ENCODE measurements at regions not wholly inside any gene's neighbourhood (a gene's known extent, or its start where the extent isn't known, plus 50 kb on each side); places are given as distances from the start of the nearest gene placed in this dataset.

DNA sequence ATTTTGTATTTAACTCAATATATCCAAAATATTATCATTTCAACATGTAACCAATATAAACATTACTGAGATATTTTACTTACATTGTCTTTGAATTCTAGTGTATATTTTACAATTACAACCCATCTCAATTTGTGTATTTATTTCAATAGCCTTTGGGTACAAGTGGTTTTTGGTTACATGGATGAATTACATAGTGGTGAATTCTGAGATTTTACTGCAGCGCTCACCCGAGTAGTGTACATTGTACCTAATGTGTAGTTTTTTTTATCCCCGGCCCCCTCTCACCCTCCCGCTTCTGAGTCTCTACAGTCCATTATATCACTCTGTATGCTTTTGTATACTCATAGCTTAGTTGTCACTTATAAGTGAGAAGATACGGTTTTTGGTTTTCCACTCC lies 117.0 kb upstream of the GALNT2 start (continued):
- TF ChIP-seq HOXA7 (CRISPR knock-in tag; IDR thresholded peaks at IDR 0.05; ENCODE audit: borderline replicate concordance) (no peak), ZBTB48 (tag by site-specific recombination; IDR thresholded peaks at IDR 0.05) (no peak), ZNF404 (tag by site-specific recombination; IDR thresholded peaks at IDR 0.05) (no peak), ZNF629 (tag by site-specific recombination; IDR thresholded peaks at IDR 0.05) (no peak), ZNF561 (tag by site-specific recombination; IDR thresholded peaks at IDR 0.05; ENCODE audit: borderline replicate concordance) (no peak), PRDM1 (tag by site-specific recombination; IDR thresholded peaks at IDR 0.05) (no peak), ZNF184 (tag by site-specific recombination; IDR thresholded peaks at IDR 0.05) (no peak), SP2 (tag by site-specific recombination; IDR thresholded peaks at IDR 0.05) (no peak), ZNF768 (tag by site-specific recombination; IDR thresholded peaks at IDR 0.05) (no peak), MZF1 (tag by site-specific recombination; IDR thresholded peaks at IDR 0.05; ENCODE audit: borderline replicate concordance) (0 out of 2 replicates have a peak, but pooled peaks have one; percentile 55), ZNF10 (tag by site-specific recombination; IDR thresholded peaks at IDR 0.05) (no peak), ZNF23 (tag by site-specific recombination; IDR thresholded peaks at IDR 0.05; ENCODE audit: borderline replicate concordance) (no peak), ZSCAN23 (tag by site-specific recombination; IDR thresholded peaks at IDR 0.05) (no peak), ZNF521 (tag by site-specific recombination; IDR thresholded peaks at IDR 0.05) (no peak), ZNF146 (tag by site-specific recombination; IDR thresholded peaks at IDR 0.05) (no peak), ZNF175 (tag by site-specific recombination; IDR thresholded peaks at IDR 0.05) (no peak), YY1 (tag by site-specific recombination; IDR thresholded peaks at IDR 0.05) (no peak)
- TF ChIP-seq, protein P1, sequence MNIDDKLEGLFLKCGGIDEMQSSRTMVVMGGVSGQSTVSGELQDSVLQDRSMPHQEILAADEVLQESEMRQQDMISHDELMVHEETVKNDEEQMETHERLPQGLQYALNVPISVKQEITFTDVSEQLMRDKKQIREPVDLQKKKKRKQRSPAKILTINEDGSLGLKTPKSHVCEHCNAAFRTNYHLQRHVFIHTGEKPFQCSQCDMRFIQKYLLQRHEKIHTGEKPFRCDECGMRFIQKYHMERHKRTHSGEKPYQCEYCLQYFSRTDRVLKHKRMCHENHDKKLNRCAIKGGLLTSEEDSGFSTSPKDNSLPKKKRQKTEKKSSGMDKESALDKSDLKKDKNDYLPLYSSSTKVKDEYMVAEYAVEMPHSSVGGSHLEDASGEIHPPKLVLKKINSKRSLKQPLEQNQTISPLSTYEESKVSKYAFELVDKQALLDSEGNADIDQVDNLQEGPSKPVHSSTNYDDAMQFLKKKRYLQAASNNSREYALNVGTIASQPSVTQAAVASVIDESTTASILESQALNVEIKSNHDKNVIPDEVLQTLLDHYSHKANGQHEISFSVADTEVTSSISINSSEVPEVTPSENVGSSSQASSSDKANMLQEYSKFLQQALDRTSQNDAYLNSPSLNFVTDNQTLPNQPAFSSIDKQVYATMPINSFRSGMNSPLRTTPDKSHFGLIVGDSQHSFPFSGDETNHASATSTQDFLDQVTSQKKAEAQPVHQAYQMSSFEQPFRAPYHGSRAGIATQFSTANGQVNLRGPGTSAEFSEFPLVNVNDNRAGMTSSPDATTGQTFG (tag by site-specific recombination; IDR thresholded peaks at IDR 0.05; ENCODE audit: borderline replicate concordance): no peak
- TF ChIP-seq, protein P2, sequence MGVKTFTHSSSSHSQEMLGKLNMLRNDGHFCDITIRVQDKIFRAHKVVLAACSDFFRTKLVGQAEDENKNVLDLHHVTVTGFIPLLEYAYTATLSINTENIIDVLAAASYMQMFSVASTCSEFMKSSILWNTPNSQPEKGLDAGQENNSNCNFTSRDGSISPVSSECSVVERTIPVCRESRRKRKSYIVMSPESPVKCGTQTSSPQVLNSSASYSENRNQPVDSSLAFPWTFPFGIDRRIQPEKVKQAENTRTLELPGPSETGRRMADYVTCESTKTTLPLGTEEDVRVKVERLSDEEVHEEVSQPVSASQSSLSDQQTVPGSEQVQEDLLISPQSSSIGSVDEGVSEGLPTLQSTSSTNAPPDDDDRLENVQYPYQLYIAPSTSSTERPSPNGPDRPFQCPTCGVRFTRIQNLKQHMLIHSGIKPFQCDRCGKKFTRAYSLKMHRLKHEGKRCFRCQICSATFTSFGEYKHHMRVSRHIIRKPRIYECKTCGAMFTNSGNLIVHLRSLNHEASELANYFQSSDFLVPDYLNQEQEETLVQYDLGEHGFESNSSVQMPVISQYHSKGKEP (tag by site-specific recombination; IDR thresholded peaks at IDR 0.05): peak; percentile 4; the same call in 1 of the 2 replicates
- TF ChIP-seq, protein P3, sequence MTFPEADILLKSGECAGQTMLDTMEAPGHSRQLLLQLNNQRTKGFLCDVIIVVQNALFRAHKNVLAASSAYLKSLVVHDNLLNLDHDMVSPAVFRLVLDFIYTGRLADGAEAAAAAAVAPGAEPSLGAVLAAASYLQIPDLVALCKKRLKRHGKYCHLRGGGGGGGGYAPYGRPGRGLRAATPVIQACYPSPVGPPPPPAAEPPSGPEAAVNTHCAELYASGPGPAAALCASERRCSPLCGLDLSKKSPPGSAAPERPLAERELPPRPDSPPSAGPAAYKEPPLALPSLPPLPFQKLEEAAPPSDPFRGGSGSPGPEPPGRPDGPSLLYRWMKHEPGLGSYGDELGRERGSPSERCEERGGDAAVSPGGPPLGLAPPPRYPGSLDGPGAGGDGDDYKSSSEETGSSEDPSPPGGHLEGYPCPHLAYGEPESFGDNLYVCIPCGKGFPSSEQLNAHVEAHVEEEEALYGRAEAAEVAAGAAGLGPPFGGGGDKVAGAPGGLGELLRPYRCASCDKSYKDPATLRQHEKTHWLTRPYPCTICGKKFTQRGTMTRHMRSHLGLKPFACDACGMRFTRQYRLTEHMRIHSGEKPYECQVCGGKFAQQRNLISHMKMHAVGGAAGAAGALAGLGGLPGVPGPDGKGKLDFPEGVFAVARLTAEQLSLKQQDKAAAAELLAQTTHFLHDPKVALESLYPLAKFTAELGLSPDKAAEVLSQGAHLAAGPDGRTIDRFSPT (tag by site-specific recombination; IDR thresholded peaks at IDR 0.05): peak; percentile 13
- TF ChIP-seq, protein P4, sequence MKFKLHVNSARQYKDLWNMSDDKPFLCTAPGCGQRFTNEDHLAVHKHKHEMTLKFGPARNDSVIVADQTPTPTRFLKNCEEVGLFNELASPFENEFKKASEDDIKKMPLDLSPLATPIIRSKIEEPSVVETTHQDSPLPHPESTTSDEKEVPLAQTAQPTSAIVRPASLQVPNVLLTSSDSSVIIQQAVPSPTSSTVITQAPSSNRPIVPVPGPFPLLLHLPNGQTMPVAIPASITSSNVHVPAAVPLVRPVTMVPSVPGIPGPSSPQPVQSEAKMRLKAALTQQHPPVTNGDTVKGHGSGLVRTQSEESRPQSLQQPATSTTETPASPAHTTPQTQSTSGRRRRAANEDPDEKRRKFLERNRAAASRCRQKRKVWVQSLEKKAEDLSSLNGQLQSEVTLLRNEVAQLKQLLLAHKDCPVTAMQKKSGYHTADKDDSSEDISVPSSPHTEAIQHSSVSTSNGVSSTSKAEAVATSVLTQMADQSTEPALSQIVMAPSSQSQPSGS (tag by site-specific recombination; IDR thresholded peaks at IDR 0.05; ENCODE audit: low read depth): no peak
- TF ChIP-seq, protein P5, sequence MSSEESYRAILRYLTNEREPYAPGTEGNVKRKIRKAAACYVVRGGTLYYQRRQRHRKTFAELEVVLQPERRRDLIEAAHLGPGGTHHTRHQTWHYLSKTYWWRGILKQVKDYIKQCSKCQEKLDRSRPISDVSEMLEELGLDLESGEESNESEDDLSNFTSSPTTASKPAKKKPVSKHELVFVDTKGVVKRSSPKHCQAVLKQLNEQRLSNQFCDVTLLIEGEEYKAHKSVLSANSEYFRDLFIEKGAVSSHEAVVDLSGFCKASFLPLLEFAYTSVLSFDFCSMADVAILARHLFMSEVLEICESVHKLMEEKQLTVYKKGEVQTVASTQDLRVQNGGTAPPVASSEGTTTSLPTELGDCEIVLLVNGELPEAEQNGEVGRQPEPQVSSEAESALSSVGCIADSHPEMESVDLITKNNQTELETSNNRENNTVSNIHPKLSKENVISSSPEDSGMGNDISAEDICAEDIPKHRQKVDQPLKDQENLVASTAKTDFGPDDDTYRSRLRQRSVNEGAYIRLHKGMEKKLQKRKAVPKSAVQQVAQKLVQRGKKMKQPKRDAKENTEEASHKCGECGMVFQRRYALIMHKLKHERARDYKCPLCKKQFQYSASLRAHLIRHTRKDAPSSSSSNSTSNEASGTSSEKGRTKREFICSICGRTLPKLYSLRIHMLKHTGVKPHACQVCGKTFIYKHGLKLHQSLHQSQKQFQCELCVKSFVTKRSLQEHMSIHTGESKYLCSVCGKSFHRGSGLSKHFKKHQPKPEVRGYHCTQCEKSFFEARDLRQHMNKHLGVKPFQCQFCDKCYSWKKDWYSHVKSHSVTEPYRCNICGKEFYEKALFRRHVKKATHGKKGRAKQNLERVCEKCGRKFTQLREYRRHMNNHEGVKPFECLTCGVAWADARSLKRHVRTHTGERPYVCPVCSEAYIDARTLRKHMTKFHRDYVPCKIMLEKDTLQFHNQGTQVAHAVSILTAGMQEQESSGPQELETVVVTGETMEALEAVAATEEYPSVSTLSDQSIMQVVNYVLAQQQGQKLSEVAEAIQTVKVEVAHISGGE (tag by site-specific recombination; conservative IDR thresholded peaks at IDR 0.05; ENCODE audit: low read depth): no peak
- TF ChIP-seq, protein P6, sequence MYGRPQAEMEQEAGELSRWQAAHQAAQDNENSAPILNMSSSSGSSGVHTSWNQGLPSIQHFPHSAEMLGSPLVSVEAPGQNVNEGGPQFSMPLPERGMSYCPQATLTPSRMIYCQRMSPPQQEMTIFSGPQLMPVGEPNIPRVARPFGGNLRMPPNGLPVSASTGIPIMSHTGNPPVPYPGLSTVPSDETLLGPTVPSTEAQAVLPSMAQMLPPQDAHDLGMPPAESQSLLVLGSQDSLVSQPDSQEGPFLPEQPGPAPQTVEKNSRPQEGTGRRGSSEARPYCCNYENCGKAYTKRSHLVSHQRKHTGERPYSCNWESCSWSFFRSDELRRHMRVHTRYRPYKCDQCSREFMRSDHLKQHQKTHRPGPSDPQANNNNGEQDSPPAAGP (tag by site-specific recombination; IDR thresholded peaks at IDR 0.05): no peak

Data from HEK293 (cell line).